ENCODE measurements at regions not wholly inside any gene's neighbourhood (a gene's known extent, or its start where the extent isn't known, plus 50 kb on each side); places are given as distances from the start of the nearest gene placed in this dataset.
"Not testable (repeated sequence)": the region's sequence is repeated elsewhere in the genome, so short reads cannot be mapped to it uniquely, and the experiment has no call there.

GRCh38 chr2:14082640-14083039 lies 549.9 kb upstream of the LRATD1 start:
- no peaks in the 10 kb centered on the region for H3K36me3 ChIP-seq
- no peaks in the 10 kb centered on the region for H4K20me1 ChIP-seq (ENCODE audit: low read depth)
- Mint-ChIP-seq H3K27ac (no peak overlapping the region), H3K4me3 (no peak overlapping the region), H3K36me3 (no peaks in the 10 kb centered on the region), H3K4me1 (no peaks in the 10 kb centered on the region), H3K27me3 (ENCODE audit: insufficient read depth, low read depth) (peaks cover 3% of the 10 kb centered on the region), H3K9me3 (no peaks in the 10 kb centered on the region)
- no peaks in the 10 kb centered on the region for H3F3A ChIP-seq (ENCODE audit: low read depth)
- no peak for DNase-seq (ENCODE audit: low spot score)
- H3K4me3 ChIP-seq = no peak overlapping the region
- no peak overlapping the region for H2AFZ ChIP-seq (replicated peaks)
- no peaks in the 10 kb centered on the region for H3K4me1 ChIP-seq
- no peak overlapping the region for H3K9ac ChIP-seq
- H3K79me2 ChIP-seq (ENCODE audit: low read depth) = no peaks in the 10 kb centered on the region
- H3K4me2 ChIP-seq = no peak overlapping the region
- H3K9me3 ChIP-seq (ENCODE audit: low read depth) = no peaks in the 10 kb centered on the region
- no peak overlapping the region for H3K27ac ChIP-seq
- TF ChIP-seq EZH2phosphoT487 (IDR thresholded peaks at IDR 0.05) = no peak
- TF ChIP-seq EZH2 (IDR thresholded peaks at IDR 0.05) = no peak
- TF ChIP-seq CTCF (IDR thresholded peaks at IDR 0.05) = no peak
- no peaks in the 10 kb centered on the region for H3K27me3 ChIP-seq

- H4K20me1 ChIP-seq (ENCODE audit: low read depth) = no peaks in the 10 kb centered on the region
- H3K27ac ChIP-seq = no peak overlapping the region
- H3K4me3 ChIP-seq = no peak overlapping the region
- H3K36me3 ChIP-seq = no peaks in the 10 kb centered on the region
- no peaks in the 10 kb centered on the region for H3F3A ChIP-seq (ENCODE audit: low read depth)
- no peaks in the 10 kb centered on the region for H3K9me3 ChIP-seq (ENCODE audit: low read depth)
- no peak for DNase-seq (ENCODE audit: low spot score)
- no peak overlapping the region for H3K9ac ChIP-seq
- TF ChIP-seq EZH2phosphoT487 (IDR thresholded peaks at IDR 0.05) (no peak), CTCF (IDR thresholded peaks at IDR 0.05) (no peak), EZH2 (IDR thresholded peaks at IDR 0.05) (no peak)
- no peak overlapping the region for H2AFZ ChIP-seq (replicated peaks)
- H3K79me2 ChIP-seq (ENCODE audit: low read depth) = no peaks in the 10 kb centered on the region
- no peaks in the 10 kb centered on the region for H3K36me3 Mint-ChIP-seq
- peaks cover 10% of the 10 kb centered on the region for H3K9me3 Mint-ChIP-seq
- no peaks in the 10 kb centered on the region for H3K27me3 Mint-ChIP-seq (ENCODE audit: insufficient read depth, low read depth)
- H3K4me3 Mint-ChIP-seq = no peak overlapping the region
- H3K4me1 Mint-ChIP-seq = no peaks in the 10 kb centered on the region
- H3K4me1 ChIP-seq = no peaks in the 10 kb centered on the region
- no peak overlapping the region for H3K27ac Mint-ChIP-seq
- no peaks in the 10 kb centered on the region for H3K27me3 ChIP-seq
- no peak overlapping the region for H3K4me2 ChIP-seq
These were observed 537.9 kb upstream of the LRATD1 start for GRCh38 chr2:14094592-14094991.

- H3K36me3 Mint-ChIP-seq; H4K20me1 ChIP-seq (ENCODE audit: low read depth); H3K79me2 ChIP-seq (ENCODE audit: low read depth); H3K9me3 ChIP-seq (ENCODE audit: low read depth); H3K27ac Mint-ChIP-seq; H3K4me3 ChIP-seq; H3K27me3 Mint-ChIP-seq (ENCODE audit: insufficient read depth, low read depth); H3K4me1 ChIP-seq; DNase-seq (ENCODE audit: low spot score); H3K4me2 ChIP-seq; H3F3A ChIP-seq (ENCODE audit: low read depth); H3K4me3 Mint-ChIP-seq; H3K27ac ChIP-seq; H3K36me3 ChIP-seq; H3K4me1 Mint-ChIP-seq; H3K9ac ChIP-seq; H3K27me3 ChIP-seq; H2AFZ ChIP-seq (replicated peaks): not testable (repeated sequence)
- H3K9me3 Mint-ChIP-seq = peaks cover 12% of the 10 kb centered on the region
These were observed 533.4 kb upstream of the LRATD1 start for GRCh38 chr2:14099101-14099500.

GRCh38 chr2:14114275-14114674 lies 518.2 kb upstream of the LRATD1 start:
- no peaks in the 10 kb centered on the region for H3K4me1 Mint-ChIP-seq
- no peaks in the 10 kb centered on the region for H3F3A ChIP-seq (ENCODE audit: low read depth)
- no peaks in the 10 kb centered on the region for H3K9me3 ChIP-seq (ENCODE audit: low read depth)
- H3K4me3 Mint-ChIP-seq = no peak overlapping the region
- no peaks in the 10 kb centered on the region for H3K4me1 ChIP-seq
- no peaks in the 10 kb centered on the region for H3K36me3 ChIP-seq
- DNase-seq (ENCODE audit: low spot score) = no peak
- H3K36me3 Mint-ChIP-seq = no peaks in the 10 kb centered on the region
- H3K9ac ChIP-seq = no peak overlapping the region
- no peaks in the 10 kb centered on the region for H3K27me3 Mint-ChIP-seq (ENCODE audit: insufficient read depth, low read depth)
- no peaks in the 10 kb centered on the region for H3K27me3 ChIP-seq
- no peaks in the 10 kb centered on the region for H3K79me2 ChIP-seq (ENCODE audit: low read depth)
- H3K4me2 ChIP-seq = no peak overlapping the region
- no peak overlapping the region for H2AFZ ChIP-seq (replicated peaks)
- TF ChIP-seq EZH2phosphoT487 (IDR thresholded peaks at IDR 0.05) (no peak), CTCF (IDR thresholded peaks at IDR 0.05) (no peak), EZH2 (IDR thresholded peaks at IDR 0.05) (no peak)
- no peak overlapping the region for H3K27ac Mint-ChIP-seq
- H3K9me3 Mint-ChIP-seq = no peaks in the 10 kb centered on the region
- no peak overlapping the region for H3K27ac ChIP-seq
- H3K4me3 ChIP-seq = no peak overlapping the region
- no peaks in the 10 kb centered on the region for H4K20me1 ChIP-seq (ENCODE audit: low read depth)
